Mononuclear cell (primary cell): ENCODE measurements at regions not wholly inside any gene's neighbourhood (a gene's known extent, or its start where the extent isn't known, plus 50 kb on each side); places are given as distances from the start of the nearest gene placed in this dataset.

Source experiments
- H3K27me3 ChIP-seq: 2 replicates; pipeline ENCODE4 v1.6.0; 2011; ENCODE audit warnings: low read length, control low read depth; ENCODE audit not compliant: insufficient read depth
- H3K4me1 ChIP-seq: 2 replicates; pipeline ENCODE4 v1.5.1; 2011; ENCODE audit warnings: mild to moderate bottlenecking, low read length, control low read depth; ENCODE audit not compliant: insufficient read depth
- H3K4me3 ChIP-seq: 2 replicates; pipeline ENCODE4 v1.5.1; 2011; ENCODE audit warnings: mild to moderate bottlenecking, low read length, moderate library complexity
- H3K9me3 ChIP-seq: 2 replicates; pipeline ENCODE4 v1.5.1; 2011; ENCODE audit warnings: low read depth, mild to moderate bottlenecking, control low read depth, low read length

GRCh38 chr6:43874814-43875590 is 105.0 kb downstream of the VEGFA start:
- H3K4me3 ChIP-seq = no peak overlapping the region
- no peaks in the 10 kb centered on the region for H3K9me3 ChIP-seq
- no peaks in the 10 kb centered on the region for H3K4me1 ChIP-seq
- no peaks in the 10 kb centered on the region for H3K27me3 ChIP-seq

- H3K4me1 ChIP-seq = no peaks in the 10 kb centered on the region
- no peaks in the 10 kb centered on the region for H3K9me3 ChIP-seq
- H3K27me3 ChIP-seq = no peaks in the 10 kb centered on the region
- no peak overlapping the region for H3K4me3 ChIP-seq
These were observed 104.0 kb downstream of the VEGFA start for GRCh38 chr6:43873806-43874714.

DNA sequence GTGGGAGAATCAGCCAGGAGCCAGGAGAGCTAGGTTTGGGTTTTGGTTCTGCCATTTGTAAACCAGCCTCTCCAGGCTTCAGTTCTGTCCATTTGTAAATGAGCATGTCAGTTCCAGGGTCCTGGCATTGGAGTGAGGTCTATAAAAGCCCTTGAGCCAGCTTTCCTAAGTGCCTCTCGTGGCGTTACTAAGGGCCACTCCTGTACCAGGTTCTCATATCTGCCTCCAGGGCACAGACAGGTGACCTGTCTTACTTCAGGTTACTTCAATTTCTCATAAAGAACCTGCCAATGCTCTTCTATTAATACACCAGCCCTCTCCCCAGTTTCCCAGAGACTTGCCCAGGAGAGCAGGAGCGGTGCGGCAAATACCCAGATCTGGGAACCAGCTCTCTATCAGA is 101.9 kb downstream of the VEGFA start:
- Histone ChIP-seq H3K4me3 (no peak overlapping the region), H3K27me3 (no peaks in the 10 kb centered on the region), H3K4me1 (no peaks in the 10 kb centered on the region), H3K9me3 (no peaks in the 10 kb centered on the region)

- no peaks in the 10 kb centered on the region for H3K27me3 ChIP-seq
- no peak overlapping the region for H3K4me3 ChIP-seq
- H3K9me3 ChIP-seq = no peaks in the 10 kb centered on the region
- no peaks in the 10 kb centered on the region for H3K4me1 ChIP-seq
These were observed 101.3 kb downstream of the VEGFA start for GRCh38 chr6:43871284-43871683.

DNA sequence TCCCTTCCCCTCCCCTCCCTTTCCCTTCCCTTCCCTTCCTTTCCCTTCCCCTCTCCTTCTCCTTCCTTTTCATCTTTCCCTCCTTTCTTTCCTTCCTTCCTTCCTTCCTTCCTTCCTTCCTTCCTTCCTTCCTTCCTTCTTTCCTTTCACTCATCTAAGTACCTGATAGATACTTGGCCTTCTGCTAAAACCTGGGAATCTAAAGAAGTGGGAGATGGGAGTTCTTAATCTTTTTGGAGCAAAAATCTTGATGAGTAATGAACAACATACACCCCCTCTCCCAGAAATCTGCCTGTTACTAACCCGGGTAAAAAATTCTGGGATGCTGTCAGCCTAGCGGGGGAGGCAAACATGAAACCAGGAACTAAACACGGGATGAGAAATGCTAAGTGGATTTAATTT is 100.7 kb downstream of the VEGFA start:
- H3K27me3 ChIP-seq = no peaks in the 10 kb centered on the region
- H3K9me3 ChIP-seq = no peaks in the 10 kb centered on the region
- H3K4me3 ChIP-seq = no peak overlapping the region
- H3K4me1 ChIP-seq = no peaks in the 10 kb centered on the region

- Histone ChIP-seq H3K27me3 (no peaks in the 10 kb centered on the region), H3K4me1 (no peaks in the 10 kb centered on the region), H3K9me3 (no peaks in the 10 kb centered on the region), H3K4me3 (no peak overlapping the region)
These were observed 100.0 kb downstream of the VEGFA start for GRCh38 chr6:43869792-43870659.

- H3K9me3 ChIP-seq = no peaks in the 10 kb centered on the region
- no peaks in the 10 kb centered on the region for H3K4me1 ChIP-seq
- H3K27me3 ChIP-seq = no peaks in the 10 kb centered on the region
- H3K4me3 ChIP-seq = no peak overlapping the region
These were observed 99.2 kb downstream of the VEGFA start for GRCh38 chr6:43869079-43869710.

DNA sequence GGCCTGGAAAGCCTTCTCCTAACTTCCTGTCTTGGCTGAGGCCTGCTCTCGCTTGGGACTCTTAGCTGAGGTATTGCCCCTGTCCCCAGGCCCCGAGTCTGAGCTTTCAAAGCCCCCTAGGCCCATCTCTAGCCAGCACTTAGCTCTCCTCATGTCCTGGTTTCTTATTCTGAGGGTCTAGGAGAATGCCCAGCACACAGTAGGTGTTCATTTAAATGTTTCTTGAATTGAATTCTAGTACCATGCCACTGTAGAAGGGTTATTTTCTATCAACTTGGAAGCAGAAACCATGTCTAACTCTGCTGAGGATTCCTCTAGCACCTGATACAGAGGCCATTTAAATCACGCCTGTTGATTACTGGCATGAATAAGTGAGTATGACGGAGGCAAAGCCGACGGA is 98.5 kb downstream of the VEGFA start:
- Histone ChIP-seq H3K27me3 (no peaks in the 10 kb centered on the region), H3K4me3 (no peak overlapping the region), H3K9me3 (no peaks in the 10 kb centered on the region), H3K4me1 (no peaks in the 10 kb centered on the region)

DNA sequence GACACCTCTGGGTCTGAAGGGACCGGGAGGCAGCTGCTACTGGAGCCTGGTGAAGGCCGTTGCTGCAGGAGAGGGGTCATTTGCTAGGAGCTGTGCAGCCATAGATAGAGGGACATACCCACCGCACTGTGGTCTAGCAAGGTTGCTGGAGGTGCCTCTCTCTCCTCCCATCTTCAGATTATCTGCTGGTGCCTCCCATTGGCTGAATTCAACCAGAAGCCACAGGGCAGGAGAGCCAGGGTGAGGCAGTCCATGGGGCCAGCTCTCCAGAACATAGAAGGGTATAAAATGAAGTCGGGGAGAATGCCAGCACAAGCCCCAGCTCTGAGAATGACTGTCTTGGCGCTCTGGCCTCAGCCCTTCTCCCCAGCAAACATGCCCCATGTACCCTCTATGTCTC is 98.0 kb downstream of the VEGFA start:
- no peak overlapping the region for H3K4me3 ChIP-seq
- H3K9me3 ChIP-seq = no peaks in the 10 kb centered on the region
- H3K4me1 ChIP-seq = no peaks in the 10 kb centered on the region
- H3K27me3 ChIP-seq = no peaks in the 10 kb centered on the region

GRCh38 chr6:43867246-43867645 is 97.2 kb downstream of the VEGFA start:
- H3K4me1 ChIP-seq = no peaks in the 10 kb centered on the region
- no peaks in the 10 kb centered on the region for H3K27me3 ChIP-seq
- H3K4me3 ChIP-seq = no peak overlapping the region
- no peaks in the 10 kb centered on the region for H3K9me3 ChIP-seq

GRCh38 chr6:43865932-43866645 is 96.1 kb downstream of the VEGFA start:
- no peaks in the 10 kb centered on the region for H3K9me3 ChIP-seq
- no peaks in the 10 kb centered on the region for H3K4me1 ChIP-seq
- no peaks in the 10 kb centered on the region for H3K27me3 ChIP-seq
- H3K4me3 ChIP-seq = no peak overlapping the region

DNA sequence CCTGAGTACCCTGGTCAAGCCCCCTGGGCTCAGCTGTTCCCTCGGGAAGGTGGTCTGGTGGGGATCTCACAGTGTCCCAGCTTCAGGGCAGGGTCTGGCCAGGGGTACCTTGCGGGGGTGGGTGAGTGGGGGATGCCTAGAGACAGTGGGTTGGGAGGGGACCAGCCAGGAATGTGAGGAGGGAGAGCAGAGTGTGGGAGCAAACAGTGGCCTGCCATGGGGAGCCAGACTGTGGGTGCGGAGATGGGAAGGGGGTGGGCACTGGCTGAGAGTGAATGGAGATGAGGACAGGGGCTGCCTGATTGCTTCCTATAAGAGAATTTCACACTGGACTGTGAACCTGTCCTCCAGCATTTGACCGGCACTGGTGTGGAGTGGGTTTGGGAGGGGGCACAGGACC is 95.1 kb downstream of the VEGFA start:
- Histone ChIP-seq H3K27me3 (no peaks in the 10 kb centered on the region), H3K4me1 (no peaks in the 10 kb centered on the region), H3K9me3 (no peaks in the 10 kb centered on the region), H3K4me3 (no peak overlapping the region)

GRCh38 chr6:43862925-43863324 is 92.9 kb downstream of the VEGFA start:
- Histone ChIP-seq H3K27me3 (no peaks in the 10 kb centered on the region), H3K4me3 (no peak overlapping the region), H3K9me3 (no peaks in the 10 kb centered on the region), H3K4me1 (no peaks in the 10 kb centered on the region)
